ENCODE measurements at regions not wholly inside any gene's neighbourhood (a gene's known extent, or its start where the extent isn't known, plus 50 kb on each side); places are given as distances from the start of the nearest gene placed in this dataset.

DNA sequence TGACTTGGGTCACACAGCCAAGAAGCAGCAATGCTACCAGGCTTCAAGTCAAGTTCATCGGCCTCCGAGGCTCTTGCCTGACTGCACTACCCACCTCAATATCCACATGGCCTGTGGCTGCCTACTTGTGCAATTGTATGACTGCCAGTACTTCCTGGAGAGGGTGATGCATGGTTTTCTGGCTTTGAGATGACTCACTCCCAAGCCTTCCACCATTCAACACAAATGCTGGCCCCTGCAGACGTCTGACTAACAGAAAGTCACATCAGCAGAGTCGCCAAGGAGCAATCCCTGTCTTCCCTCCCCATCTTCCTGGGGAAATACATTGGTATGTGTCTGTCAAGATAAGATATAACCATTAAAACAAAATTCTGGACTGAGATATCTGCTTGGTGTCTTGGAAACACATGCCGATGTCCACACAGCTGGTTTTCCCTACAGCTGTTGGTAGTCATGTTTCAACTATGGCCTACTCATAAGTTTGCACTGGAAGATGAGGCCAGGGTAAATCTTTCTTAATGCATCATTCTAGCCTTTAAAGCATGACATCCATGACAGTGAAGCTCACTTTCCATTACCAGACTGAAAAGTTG lies 79.6 kb upstream of the SPATA12 start:
- no peaks in the 10 kb centered on the region for H3K79me2 ChIP-seq (ENCODE audit: control insufficient read depth in 1 of 2, insufficient read depth in 2 of 2, low read length in 2 of 2)
- H3K23me2 ChIP-seq (ENCODE audit: low read depth, low read length): no peaks in the 10 kb centered on the region
- no peak overlapping the region for H3K27ac ChIP-seq (ENCODE audit: low read depth, low read length)
- no peak overlapping the region for H3K4me2 ChIP-seq (ENCODE audit: insufficient read depth in 1 of 2, low read depth in 2 of 2, low read length in 2 of 2)
- no peaks in the 10 kb centered on the region for H3K79me1 ChIP-seq (ENCODE audit: low read depth, low read length)
- TF ChIP-seq CTBP2 (IDR thresholded peaks at IDR 0.05; ENCODE audit: borderline replicate concordance, insufficient read depth, insufficient read length, low read length) (no peak), KDM5A (IDR thresholded peaks at IDR 0.05; ENCODE audit: low read length) (no peak), TAF7 (optimal IDR thresholded peaks at IDR 0.05; ENCODE audit: borderline replicate concordance, low read depth, low read length) (no peak), NANOG (IDR thresholded peaks at IDR 0.05; ENCODE audit: insufficient read depth, low read depth, low read length, poor library complexity, severe bottlenecking) (no peak), NRF1 (IDR thresholded peaks at IDR 0.05; ENCODE audit: low read depth, low read length) (no peak), SRF (IDR thresholded peaks at IDR 0.05; ENCODE audit: low read depth, low read length) (no peak), CHD2 (IDR thresholded peaks at IDR 0.05; ENCODE audit: low read length) (no peak)
- H3K9ac ChIP-seq (replicated peaks in 1 of 4; ENCODE audit: extremely low read depth in 1 of 4, low read depth in 3 of 4, low read length in 3 of 4): no peak overlapping the region
- no peak overlapping the region for H2BK15ac ChIP-seq (ENCODE audit: low read length)
- H3K4me3 ChIP-seq (ENCODE audit: extremely low read depth in 1 of 4, insufficient read depth in 2 of 4, low read depth in 3 of 4, low read length in 4 of 4): no peak overlapping the region
- no peak overlapping the region for H3K4ac ChIP-seq (replicated peaks; ENCODE audit: insufficient read length, low read depth, low read length)
- no peak overlapping the region for H2BK120ac ChIP-seq (replicated peaks; ENCODE audit: low read depth, low read length)
- POLR2A ChIA-PET (ENCODE audit: partially characterized antibody): no interaction called here
- no peak overlapping the region for H3K18ac ChIP-seq (ENCODE audit: extremely low read depth, low read length)
- H2AK5ac ChIP-seq (ENCODE audit: low read depth, low read length): no peak overlapping the region
- no peaks in the 10 kb centered on the region for H3K9me3 ChIP-seq (ENCODE audit: insufficient read depth in 2 of 2, low read depth in 1 of 2, low read length in 1 of 2)
- no peak overlapping the region for H2BK12ac ChIP-seq (ENCODE audit: low read depth, low read length)
- H3K23ac ChIP-seq (ENCODE audit: insufficient read length): no peak overlapping the region
- CTCF ChIA-PET (ENCODE audit: partially characterized antibody): interaction anchor here (1.1 to 5.3 kb wide), 5 partner anchors 9 to 278 kb away, joined by 4 to 34 read pairs (median 5); no protein-coding TSS in a partner anchor
- no peak overlapping the region for H4K5ac ChIP-seq (ENCODE audit: insufficient read length, low read depth, low read length)
- no peak overlapping the region for H3K14ac ChIP-seq (ENCODE audit: insufficient read length)
- H2BK5ac ChIP-seq (ENCODE audit: low read depth, low read length): no peak overlapping the region
- no peaks in the 10 kb centered on the region for H4K20me1 ChIP-seq (replicated peaks in 1 of 2; ENCODE audit: control insufficient read depth in 1 of 2, insufficient read depth in 2 of 2, low read length in 2 of 2)
- no peak overlapping the region for H4K8ac ChIP-seq (ENCODE audit: extremely low read depth, insufficient read depth, low read length)
- no peak for DNase-seq (ENCODE audit: low read depth in 1 of 2, low spot score in 2 of 2)
- no peaks in the 10 kb centered on the region for H3K36me3 ChIP-seq (ENCODE audit: control insufficient read depth in 2 of 4, insufficient read depth in 4 of 4, low read length in 3 of 4)
- no peak overlapping the region for H4K91ac ChIP-seq (replicated peaks; ENCODE audit: insufficient read length, low read length)
- H3K4me1 ChIP-seq (replicated peaks in 1 of 4; ENCODE audit: control insufficient read depth in 3 of 4, insufficient read depth in 4 of 4, low read length in 3 of 4): peaks cover 0 to 4% (median 0%) of the 10 kb centered on the region in 4 experiments; a peak in 3 of 7 replicates
- H3K27me3 ChIP-seq (replicated peaks in 1 of 4; ENCODE audit: control insufficient read depth in 3 of 4, extremely low read depth in 1 of 4, insufficient read depth in 3 of 4, low read length in 3 of 4): no peaks in the 10 kb centered on the region
- no peak for FAIRE-seq
- no peak overlapping the region for H3K56ac ChIP-seq (replicated peaks; ENCODE audit: insufficient read length, low read depth, low read length)
- no peak overlapping the region for H2BK20ac ChIP-seq (ENCODE audit: low read length)
- H2AFZ ChIP-seq (ENCODE audit: low read length): no peak overlapping the region
- WGBS, 2 experiments (ENCODE audit: extremely low coverage in 1 of 2, insufficient coverage in 1 of 2, insufficient read length in 1 of 2, insufficient replicate concordance in 2 of 2, low coverage in 1 of 2, low lambda C conversion rate in 2 of 2, missing lambda C conversion rate in 1 of 2): 92% methylated on average over 5 of the region's 5 CpGs; no CpG with 5 or more reads in 1 of the 2 experiments
